HEK293 (cell line): ENCODE measurements at regions not wholly inside any gene's neighbourhood (a gene's known extent, or its start where the extent isn't known, plus 50 kb on each side); places are given as distances from the start of the nearest gene placed in this dataset.
A peak's percentile ranks its signal among the peaks of the same experiment; 100 is the strongest.

Source experiments
- CTCF ChIA-PET: fragments of 350-600 bp; formaldehyde crosslinking; extraction: SDS; loops from one replicate; lab custom pipeline; 2021; ENCODE audit warnings: antibody characterized with exemption; lab: Yijun Ruan, JAX
- POLR2A ChIA-PET: fragments of 300-600 bp; formaldehyde crosslinking; extraction: SDS; loops from one replicate; lab custom pipeline; 2020; ENCODE audit warnings: antibody characterized with exemption, inconsistent platforms; lab: Yijun Ruan, JAX
- H3K27ac ChIP-seq: fragments of 200-500 bp; sonication (Bioruptor generic); 2 replicates; pipeline ENCODE4 v1.5.1; 2014; ENCODE audit warnings: low read depth, low read length, control low read depth, inconsistent platforms; ENCODE audit errors: extremely low read depth
- H3K36me3 ChIP-seq, 2 experiments: fragments of 200-500 bp in 1 of 2; sonication (Bioruptor generic) in 1 of 2; 1 replicate in 1 of 2; 2 replicates in 1 of 2; pipeline ENCODE4 v1.5.1; 2014 to 2017; ENCODE audit warnings: inconsistent platforms in 2 of 2, low read length in 2 of 2; ENCODE audit not compliant: control insufficient read depth in 2 of 2, insufficient read depth in 1 of 2
- H3K4me1 ChIP-seq: fragments of 200-500 bp; sonication (Bioruptor generic); 2 replicates; pipeline ENCODE4 v1.5.1; 2014; ENCODE audit warnings: mild to moderate bottlenecking, low read length, inconsistent platforms; ENCODE audit not compliant: control insufficient read depth, insufficient read depth
- H3K4me3 ChIP-seq: 2 replicates; pipeline ENCODE4 v1.5.1; 2011; ENCODE audit warnings: low read depth, mild to moderate bottlenecking, control low read depth, low read length, moderate library complexity
- H3K9me3 ChIP-seq: fragments of 200-500 bp; sonication (Bioruptor generic); 2 replicates; pipeline ENCODE4 v1.5.1; 2014; ENCODE audit warnings: low read depth, low read length, inconsistent platforms; ENCODE audit not compliant: control insufficient read depth, insufficient read depth
- AEBP2 ChIP-seq: fragments of 450-650 bp; formaldehyde crosslinking; IDR thresholded peaks from 2 replicates; pipeline ENCODE4 v1.5.1; 2016; ENCODE audit warnings: missing biosample characterization, missing genetic modification characterization, borderline replicate concordance
- GLI4 ChIP-seq: fragments of 450-650 bp; formaldehyde crosslinking; IDR thresholded peaks from 2 replicates; pipeline ENCODE4 v1.5.1; 2016; ENCODE audit warnings: missing biosample characterization, missing genetic modification characterization
- INSM2 ChIP-seq: fragments of 450-650 bp; formaldehyde crosslinking; IDR thresholded peaks from 2 replicates; pipeline ENCODE4 v1.5.1; 2016; ENCODE audit warnings: missing biosample characterization, missing genetic modification characterization
- KLF7 ChIP-seq: fragments of 450-650 bp; formaldehyde crosslinking; IDR thresholded peaks from 2 replicates; pipeline ENCODE4 v1.5.1; 2016; ENCODE audit warnings: missing biosample characterization, missing genetic modification characterization, borderline replicate concordance
- MYNN ChIP-seq: fragments of 450-650 bp; formaldehyde crosslinking; IDR thresholded peaks from 2 replicates; pipeline ENCODE4 v1.5.1; 2016; ENCODE audit warnings: missing biosample characterization, missing genetic modification characterization, borderline replicate concordance
- MZF1 ChIP-seq: fragments of 450-650 bp; formaldehyde crosslinking; IDR thresholded peaks from 2 replicates; pipeline ENCODE4 v1.5.1; 2017; ENCODE audit warnings: missing biosample characterization, missing genetic modification characterization, borderline replicate concordance
- PRDM10 ChIP-seq: fragments of 450-650 bp; formaldehyde crosslinking; IDR thresholded peaks from 2 replicates; pipeline ENCODE4 v1.5.1; 2016; ENCODE audit warnings: missing biosample characterization, missing genetic modification characterization
- SP7 ChIP-seq: fragments of 450-650 bp; formaldehyde crosslinking; IDR thresholded peaks from 2 replicates; pipeline ENCODE4 v1.5.1; 2016; ENCODE audit warnings: missing biosample characterization, missing genetic modification characterization
- ZNF157 ChIP-seq: fragments of 450-650 bp; formaldehyde crosslinking; IDR thresholded peaks from 2 replicates; pipeline ENCODE4 v1.5.1; 2016; ENCODE audit warnings: missing biosample characterization, missing genetic modification characterization
- ZNF18 ChIP-seq: fragments of 450-650 bp; formaldehyde crosslinking; IDR thresholded peaks from 2 replicates; pipeline ENCODE4 v1.5.1; 2016; ENCODE audit warnings: missing biosample characterization, missing genetic modification characterization
- ZNF19 ChIP-seq: fragments of 450-650 bp; formaldehyde crosslinking; IDR thresholded peaks from 2 replicates; pipeline ENCODE4; 2016; ENCODE audit warnings: missing biosample characterization, missing genetic modification characterization, low read depth
- ZNF391 ChIP-seq: fragments of 450-650 bp; formaldehyde crosslinking; IDR thresholded peaks from 2 replicates; pipeline ENCODE4 v1.5.1; 2016; ENCODE audit warnings: low read depth, missing biosample characterization, missing genetic modification characterization, borderline replicate concordance
- ZNF488 ChIP-seq: fragments of 450-650 bp; formaldehyde crosslinking; IDR thresholded peaks from 2 replicates; pipeline ENCODE4 v1.5.1; 2016; ENCODE audit warnings: missing biosample characterization, missing genetic modification characterization
- ZNF558 ChIP-seq: fragments of 450-650 bp; formaldehyde crosslinking; IDR thresholded peaks from 2 replicates; pipeline ENCODE4 v1.5.1; 2016; ENCODE audit warnings: missing biosample characterization, missing genetic modification characterization
- ZNF560 ChIP-seq: fragments of 450-650 bp; formaldehyde crosslinking; IDR thresholded peaks from 2 replicates; pipeline ENCODE4 v1.5.1; 2017; ENCODE audit warnings: missing biosample characterization, missing genetic modification characterization, borderline replicate concordance
- ZNF654 ChIP-seq: fragments of 450-650 bp; formaldehyde crosslinking; IDR thresholded peaks from 2 replicates; pipeline ENCODE4 v1.5.1; 2016; ENCODE audit warnings: low read depth, missing biosample characterization, missing genetic modification characterization
- ZNF660 ChIP-seq: fragments of 450-650 bp; IDR thresholded peaks from 2 replicates; pipeline ENCODE4 v1.5.1; 2018; ENCODE audit warnings: missing biosample characterization, mild to moderate bottlenecking, missing genetic modification characterization
- ZNF777 ChIP-seq: fragments of 450-650 bp; formaldehyde crosslinking; IDR thresholded peaks from 2 replicates; pipeline ENCODE4 v1.5.1; 2017; ENCODE audit warnings: missing biosample characterization, missing genetic modification characterization, borderline replicate concordance
- TF ChIP-seq, protein P1 (sequence below): fragments of 450-650 bp; IDR thresholded peaks from 2 replicates; pipeline ENCODE4 v1.5.1; 2018; ENCODE audit warnings: missing biosample characterization, missing genetic modification characterization
- TF ChIP-seq, protein P2 (sequence below): fragments of 450-650 bp; formaldehyde crosslinking; IDR thresholded peaks from 2 replicates; pipeline ENCODE4 v1.5.1; 2016; ENCODE audit warnings: missing biosample characterization, missing genetic modification characterization

- H3K4me3 ChIP-seq: no peak overlapping the region
- no peaks in the 10 kb centered on the region for H3K4me1 ChIP-seq
- TF ChIP-seq ZNF654 (tag by site-specific recombination) (peak; percentile 73), ZNF660 (0 out of 2 replicates have a peak, but pooled peaks have one; percentile 66), ZNF19 (tag by site-specific recombination) (no peak)
- ChIA-PET POLR2A (no interaction called here), CTCF (interaction anchor here (0.6 to 1.8 kb wide), 18 partner anchors 27 to 1462 kb away, joined by 3 to 19 read pairs (median 3); no protein-coding TSS in a partner anchor)
- no peak overlapping the region for H3K27ac ChIP-seq
- no peaks in the 10 kb centered on the region for H3K36me3 ChIP-seq
- H3K9me3 ChIP-seq: no peaks in the 10 kb centered on the region
Observed at GRCh38 chr13:53782488-53782961, 753.9 kb downstream of the OLFM4 start.

DNA sequence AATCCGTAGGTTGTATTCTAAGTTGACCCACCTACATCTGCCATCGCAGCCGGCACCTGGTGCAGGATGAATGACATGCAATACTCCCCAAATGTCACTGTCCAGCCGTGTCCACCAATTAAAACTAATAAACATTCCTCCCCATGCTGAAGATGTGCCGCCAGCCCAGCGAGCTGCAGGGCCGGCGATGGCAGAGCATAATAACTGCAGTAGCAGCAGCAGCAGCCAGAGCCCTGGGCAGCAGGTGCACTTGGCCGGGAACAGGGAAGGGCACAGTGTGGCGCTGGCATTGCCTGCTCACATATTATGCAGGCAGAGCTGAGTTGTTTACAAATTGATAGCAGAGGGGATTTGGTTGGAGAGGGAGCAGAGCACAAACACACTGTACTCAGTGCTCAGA lies 754.9 kb downstream of the OLFM4 start:
- H3K36me3 ChIP-seq: no peaks in the 10 kb centered on the region
- CTCF ChIA-PET: interaction anchor here (1.0 to 1.8 kb wide), 3 partner anchors 532 to 1462 kb away, joined by 6 to 19 read pairs (median 11); no protein-coding TSS in a partner anchor
- no peaks in the 10 kb centered on the region for H3K9me3 ChIP-seq
- POLR2A ChIA-PET: no interaction called here
- H3K4me1 ChIP-seq: no peaks in the 10 kb centered on the region
- no peak overlapping the region for H3K4me3 ChIP-seq
- TF ChIP-seq ZNF777 (tag by site-specific recombination) (no peak), MYNN (tag by site-specific recombination) (no peak), PRDM10 (tag by site-specific recombination) (no peak), AEBP2 (no peak), ZNF560 (tag by site-specific recombination) (no peak), ZNF18 (tag by site-specific recombination) (no peak), ZNF488 (tag by site-specific recombination) (no peak), KLF7 (tag by site-specific recombination) (no peak), GLI4 (tag by site-specific recombination) (no peak), ZNF157 (tag by site-specific recombination) (no peak), ZNF558 (tag by site-specific recombination) (no peak), SP7 (no peak), INSM2 (tag by site-specific recombination) (no peak), ZNF391 (no peak), MZF1 (no peak)
- TF ChIP-seq, protein P1, sequence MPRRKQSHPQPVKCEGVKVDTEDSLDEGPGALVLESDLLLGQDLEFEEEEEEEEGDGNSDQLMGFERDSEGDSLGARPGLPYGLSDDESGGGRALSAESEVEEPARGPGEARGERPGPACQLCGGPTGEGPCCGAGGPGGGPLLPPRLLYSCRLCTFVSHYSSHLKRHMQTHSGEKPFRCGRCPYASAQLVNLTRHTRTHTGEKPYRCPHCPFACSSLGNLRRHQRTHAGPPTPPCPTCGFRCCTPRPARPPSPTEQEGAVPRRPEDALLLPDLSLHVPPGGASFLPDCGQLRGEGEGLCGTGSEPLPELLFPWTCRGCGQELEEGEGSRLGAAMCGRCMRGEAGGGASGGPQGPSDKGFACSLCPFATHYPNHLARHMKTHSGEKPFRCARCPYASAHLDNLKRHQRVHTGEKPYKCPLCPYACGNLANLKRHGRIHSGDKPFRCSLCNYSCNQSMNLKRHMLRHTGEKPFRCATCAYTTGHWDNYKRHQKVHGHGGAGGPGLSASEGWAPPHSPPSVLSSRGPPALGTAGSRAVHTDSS (tag by site-specific recombination): no peak
- TF ChIP-seq, protein P2, sequence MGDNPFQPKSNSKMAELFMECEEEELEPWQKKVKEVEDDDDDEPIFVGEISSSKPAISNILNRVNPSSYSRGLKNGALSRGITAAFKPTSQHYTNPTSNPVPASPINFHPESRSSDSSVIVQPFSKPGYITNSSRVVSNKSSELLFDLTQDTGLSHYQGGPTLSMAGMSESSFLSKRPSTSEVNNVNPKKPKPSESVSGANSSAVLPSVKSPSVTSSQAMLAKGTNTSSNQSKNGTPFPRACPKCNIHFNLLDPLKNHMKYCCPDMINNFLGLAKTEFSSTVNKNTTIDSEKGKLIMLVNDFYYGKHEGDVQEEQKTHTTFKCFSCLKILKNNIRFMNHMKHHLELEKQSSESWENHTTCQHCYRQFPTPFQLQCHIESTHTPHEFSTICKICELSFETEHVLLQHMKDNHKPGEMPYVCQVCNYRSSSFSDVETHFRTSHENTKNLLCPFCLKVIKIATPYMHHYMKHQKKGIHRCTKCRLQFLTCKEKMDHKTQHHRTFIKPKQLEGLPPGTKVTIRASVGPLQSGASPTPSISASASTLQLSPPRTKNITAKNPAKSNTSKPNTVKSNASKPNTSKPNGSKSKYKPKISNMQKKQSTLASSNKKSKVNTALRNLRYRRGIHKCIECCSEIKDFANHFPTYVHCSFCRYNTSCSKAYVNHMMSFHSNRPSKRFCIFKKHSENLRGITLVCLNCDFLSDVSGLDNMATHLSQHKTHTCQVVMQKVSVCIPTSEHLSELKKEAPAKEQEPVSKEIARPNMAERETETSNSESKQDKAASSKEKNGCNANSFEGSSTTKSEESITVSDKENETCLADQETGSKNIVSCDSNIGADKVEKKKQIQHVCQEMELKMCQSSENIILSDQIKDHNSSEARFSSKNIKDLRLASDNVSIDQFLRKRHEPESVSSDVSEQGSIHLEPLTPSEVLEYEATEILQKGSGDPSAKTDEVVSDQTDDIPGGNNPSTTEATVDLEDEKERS: no peak
- no peak overlapping the region for H3K27ac ChIP-seq
